Right atrium auricular region (tissue), 2 donors: ENCODE measurements at regions not wholly inside any gene's neighbourhood (a gene's known extent, or its start where the extent isn't known, plus 50 kb on each side); places are given as distances from the start of the nearest gene placed in this dataset.

Experiments
- DNase-seq: peaks from one replicate; pipeline ENCODE4 v3.0.0-alpha.2; 2019; ENCODE audit warnings: low spot score
- H3K27ac ChIP-seq, 2 donors: fragments of 200-600 bp; sonication (generic); 1 replicate in 1 of 2; 2 replicates in 1 of 2; pipeline ENCODE4 v1.5.1; 2016 to 2019
- H3K27me3 ChIP-seq, 2 donors: fragments of 200-600 bp; sonication (generic); one replicate each; pipeline versions ENCODE4 v1.5.1 to v1.6.0; 2017 to 2019
- H3K36me3 ChIP-seq: fragments of 200-600 bp; sonication (generic); one replicate; pipeline ENCODE4 v1.5.1; 2016
- H3K4me1 ChIP-seq, 2 donors: fragments of 200-600 bp; sonication (generic); one replicate each; pipeline versions ENCODE4 v1.5.1 to v1.6.0; 2017 to 2019
- H3K4me3 ChIP-seq, 2 donors: fragments of 200-600 bp; sonication (generic); 1 replicate in 1 of 2; 2 replicates in 1 of 2; pipeline ENCODE4 v1.5.1; 2017 to 2019; ENCODE audit warnings: mild to moderate bottlenecking in 1 of 2, moderate library complexity in 1 of 2
- H3K9me3 ChIP-seq, 2 donors: fragments of 200-600 bp; sonication (generic); one replicate each; pipeline ENCODE4 v1.5.1; 2019
- CTCF ChIP-seq, 2 donors: fragments of 200-600 bp; sonication (generic); IDR thresholded peaks; one replicate each; pipeline ENCODE4 v1.5.1; 2019; ENCODE audit warnings: antibody characterized with exemption in 2 of 2

- Histone ChIP-seq H3K4me3 (no peak overlapping the region), H3K36me3 (no peaks in the 10 kb centered on the region), H3K9me3 (no peaks in the 10 kb centered on the region), H3K27me3 (no peaks in the 10 kb centered on the region), H3K27ac (no peak overlapping the region), H3K4me1 (peaks cover 0 to 3% of the 10 kb centered on the region in 2 donors)
- no peak for TF ChIP-seq CTCF (IDR thresholded peaks at IDR 0.05)
- no peak for DNase-seq
Measured at GRCh38 chr1:185440877-185441276, 123.8 kb upstream of the IVNS1ABP start.

DNA sequence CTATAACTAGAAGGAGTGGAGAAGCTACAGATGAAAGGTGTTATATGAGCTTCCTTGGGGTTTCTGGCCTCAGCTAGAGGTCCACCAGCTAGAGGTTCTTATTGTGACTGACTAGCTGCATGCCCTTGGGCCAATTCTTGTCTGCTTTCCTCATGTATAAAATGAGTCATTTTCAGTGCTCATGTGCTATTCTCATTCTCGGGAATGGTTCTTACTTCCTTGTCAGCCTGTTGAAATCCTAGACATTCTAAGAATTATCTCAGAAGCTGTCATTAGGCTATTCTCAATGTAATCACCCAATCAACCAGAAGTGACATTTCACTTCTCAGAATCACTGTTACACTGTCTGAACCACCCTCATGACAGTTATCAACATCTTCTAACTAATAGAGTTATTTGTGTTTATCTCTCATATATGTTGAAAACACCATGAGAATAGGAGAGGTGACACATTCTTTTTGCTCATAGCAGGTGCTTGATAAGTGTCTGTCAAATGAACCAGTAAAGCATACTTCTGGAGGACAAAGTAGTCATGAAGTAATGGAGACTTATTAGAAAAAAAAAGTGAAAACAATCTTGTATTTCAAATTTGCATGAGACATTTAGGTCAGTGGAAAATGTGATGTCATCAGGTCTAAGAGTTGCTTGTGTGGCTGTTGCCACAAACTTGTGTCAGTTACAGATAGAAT is 122.8 kb upstream of the IVNS1ABP start:
- H3K4me1 ChIP-seq, result peaks cover 0 to 3% of the 10 kb centered on the region in 2 donors
- no peak overlapping the region for H3K4me3 ChIP-seq
- no peaks in the 10 kb centered on the region for H3K9me3 ChIP-seq
- H3K27ac ChIP-seq, result no peak overlapping the region
- DNase-seq, result no peak
- H3K36me3 ChIP-seq, result no peaks in the 10 kb centered on the region
- H3K27me3 ChIP-seq, result no peaks in the 10 kb centered on the region
- no peak for TF ChIP-seq CTCF (IDR thresholded peaks at IDR 0.05)

GRCh38 chr1:185438936-185439335 is 121.9 kb upstream of the IVNS1ABP start:
- Histone ChIP-seq H3K27ac (no peak overlapping the region), H3K4me3 (no peak overlapping the region), H3K9me3 (no peaks in the 10 kb centered on the region), H3K4me1 (peaks cover 0 to 3% of the 10 kb centered on the region in 2 donors), H3K36me3 (no peaks in the 10 kb centered on the region), H3K27me3 (no peaks in the 10 kb centered on the region)
- DNase-seq, result no peak
- no peak for TF ChIP-seq CTCF (IDR thresholded peaks at IDR 0.05)

DNA sequence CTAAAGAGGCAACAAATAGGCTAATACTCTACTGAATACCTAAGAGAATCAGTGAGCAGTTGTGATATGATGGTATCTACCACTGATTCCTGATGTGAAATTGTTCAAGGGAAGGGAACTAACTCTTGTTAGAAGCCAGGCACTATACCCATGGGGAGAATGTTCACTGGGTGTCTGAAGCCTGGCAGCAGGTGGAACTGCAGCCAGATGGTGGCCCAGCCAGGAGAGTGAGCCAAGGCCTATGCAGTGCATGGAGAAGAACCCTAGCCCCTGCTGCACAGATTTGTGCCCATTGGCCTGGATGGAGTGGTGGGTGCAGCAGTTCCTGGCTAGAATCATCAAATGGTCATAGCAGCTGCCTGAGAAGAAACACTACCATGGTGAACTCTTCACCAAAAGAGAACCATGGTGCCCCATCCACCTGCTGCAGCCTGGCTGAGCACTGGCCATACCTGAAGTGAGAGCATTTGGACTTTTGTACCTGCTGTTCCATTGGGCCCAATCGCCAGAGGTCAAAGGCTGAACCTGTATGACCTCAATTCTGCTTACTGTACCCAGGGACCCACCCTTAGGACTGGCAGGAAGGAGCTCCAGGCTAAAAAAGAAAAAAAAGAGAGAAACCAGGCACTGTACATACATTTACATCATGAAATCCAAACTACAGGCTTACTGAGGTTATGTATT is 118.8 kb upstream of the IVNS1ABP start:
- H3K27me3 ChIP-seq, result no peaks in the 10 kb centered on the region
- no peak overlapping the region for H3K27ac ChIP-seq
- peaks cover 0 to 3% of the 10 kb centered on the region in 2 donors for H3K4me1 ChIP-seq
- H3K4me3 ChIP-seq, result no peak overlapping the region
- no peaks in the 10 kb centered on the region for H3K36me3 ChIP-seq
- no peaks in the 10 kb centered on the region for H3K9me3 ChIP-seq
- no peak for DNase-seq
- no peak for TF ChIP-seq CTCF (IDR thresholded peaks at IDR 0.05)

GRCh38 chr1:185434721-185435120 is 117.7 kb upstream of the IVNS1ABP start:
- H3K36me3 ChIP-seq, result no peaks in the 10 kb centered on the region
- DNase-seq, result no peak
- no peaks in the 10 kb centered on the region for H3K27me3 ChIP-seq
- H3K9me3 ChIP-seq, result no peaks in the 10 kb centered on the region
- H3K4me1 ChIP-seq, result no peaks in the 10 kb centered on the region
- H3K27ac ChIP-seq, result no peak overlapping the region
- H3K4me3 ChIP-seq, result no peak overlapping the region
- TF ChIP-seq CTCF (IDR thresholded peaks at IDR 0.05), result no peak
